ENCODE measurements at regions not wholly inside any gene's neighbourhood (a gene's known extent, or its start where the extent isn't known, plus 50 kb on each side); places are given as distances from the start of the nearest gene placed in this dataset.

DNA sequence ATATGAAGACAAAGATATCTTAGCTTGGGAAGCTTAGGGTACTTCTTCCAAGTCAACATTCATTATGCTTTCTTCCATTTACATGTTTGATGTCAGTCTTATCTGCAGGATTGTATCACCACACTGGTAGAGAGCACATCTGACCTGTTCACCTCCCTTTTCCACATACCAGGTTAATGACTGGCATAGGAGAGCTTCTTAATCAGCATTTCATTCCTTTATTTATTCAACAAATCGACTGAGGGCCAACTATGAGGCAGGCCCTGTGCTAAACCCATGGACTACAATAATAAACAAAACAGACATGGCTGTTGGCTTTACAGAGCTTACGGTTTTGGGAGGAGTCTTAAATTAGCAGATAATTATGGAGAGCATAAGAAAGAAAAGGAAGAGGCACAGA, 378.1 kb upstream of the CDH11 start:
- TF ChIP-seq FOS (IDR thresholded peaks at IDR 0.05; ENCODE audit: low read depth, low read length): no peak
- TF ChIP-seq, protein P1, sequence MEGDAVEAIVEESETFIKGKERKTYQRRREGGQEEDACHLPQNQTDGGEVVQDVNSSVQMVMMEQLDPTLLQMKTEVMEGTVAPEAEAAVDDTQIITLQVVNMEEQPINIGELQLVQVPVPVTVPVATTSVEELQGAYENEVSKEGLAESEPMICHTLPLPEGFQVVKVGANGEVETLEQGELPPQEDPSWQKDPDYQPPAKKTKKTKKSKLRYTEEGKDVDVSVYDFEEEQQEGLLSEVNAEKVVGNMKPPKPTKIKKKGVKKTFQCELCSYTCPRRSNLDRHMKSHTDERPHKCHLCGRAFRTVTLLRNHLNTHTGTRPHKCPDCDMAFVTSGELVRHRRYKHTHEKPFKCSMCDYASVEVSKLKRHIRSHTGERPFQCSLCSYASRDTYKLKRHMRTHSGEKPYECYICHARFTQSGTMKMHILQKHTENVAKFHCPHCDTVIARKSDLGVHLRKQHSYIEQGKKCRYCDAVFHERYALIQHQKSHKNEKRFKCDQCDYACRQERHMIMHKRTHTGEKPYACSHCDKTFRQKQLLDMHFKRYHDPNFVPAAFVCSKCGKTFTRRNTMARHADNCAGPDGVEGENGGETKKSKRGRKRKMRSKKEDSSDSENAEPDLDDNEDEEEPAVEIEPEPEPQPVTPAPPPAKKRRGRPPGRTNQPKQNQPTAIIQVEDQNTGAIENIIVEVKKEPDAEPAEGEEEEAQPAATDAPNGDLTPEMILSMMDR (conservative IDR thresholded peaks at IDR 0.05; ENCODE audit: low read depth, low read length): no peak
- no peak for TF ChIP-seq POLR2A (IDR thresholded peaks at IDR 0.05; ENCODE audit: low read depth, low read length)
- no peak for TF ChIP-seq RAD21 (IDR thresholded peaks at IDR 0.05; ENCODE audit: low read length)
- no peak for TF ChIP-seq CEBPB (IDR thresholded peaks at IDR 0.05; ENCODE audit: low read depth, low read length)
- TF ChIP-seq NFE2L2 (IDR thresholded peaks at IDR 0.05; ENCODE audit: low read depth, low read length): no peak
- TF ChIP-seq RCOR1 (IDR thresholded peaks at IDR 0.05; ENCODE audit: insufficient replicate concordance, low read length): no peak
